GM23338 (cell line): ENCODE measurements at regions not wholly inside any gene's neighbourhood (a gene's known extent, or its start where the extent isn't known, plus 50 kb on each side); places are given as distances from the start of the nearest gene placed in this dataset.

Source experiments
- ATAC-seq: fragments of 200-7000 bp; cut with Tn5 transposase; 3 replicates; pipeline ENCODE4 v1.9.1; 2020
- DNase-seq: peaks from one replicate; pipeline ENCODE4 v3.0.0-alpha.2; 2015; ENCODE audit warnings: low spot score
- H2AFZ ChIP-seq: fragments of 200-600 bp; sonication (generic); 2 replicates; pipeline ENCODE4 v1.8.0; 2016; ENCODE audit warnings: antibody characterized with exemption, mild to moderate bottlenecking, moderate library complexity
- H3F3A ChIP-seq: fragments of 200-600 bp; sonication (generic); replicated peaks from 2 replicates; pipeline ENCODE4 v1.8.0; 2017; ENCODE audit warnings: antibody characterized with exemption, mixed run types, low read depth
- H3K27ac ChIP-seq: fragments of 200-600 bp; sonication (generic); 2 replicates; pipeline ENCODE4 v1.6.1; 2016; ENCODE audit warnings: low read depth
- H3K27me3 ChIP-seq: fragments of 200-600 bp; sonication (generic); 2 replicates; pipeline ENCODE4 v1.8.0; 2016; ENCODE audit warnings: mild to moderate bottlenecking, mixed run types, moderate library complexity; ENCODE audit not compliant: insufficient read depth
- H3K36me3 ChIP-seq: fragments of 200-600 bp; sonication (generic); 2 replicates; pipeline ENCODE4 v1.8.0; 2016; ENCODE audit warnings: mild to moderate bottlenecking; ENCODE audit not compliant: insufficient read depth
- H3K4me1 ChIP-seq: fragments of 200-600 bp; sonication (generic); 2 replicates; pipeline ENCODE4 v1.8.0; 2016; ENCODE audit warnings: mild to moderate bottlenecking, moderate library complexity; ENCODE audit not compliant: insufficient read depth
- H3K4me2 ChIP-seq: fragments of 200-600 bp; sonication (generic); 2 replicates; pipeline ENCODE4 v1.7.1; 2017; ENCODE audit warnings: mixed run types
- H3K4me3 ChIP-seq: fragments of 200-600 bp; sonication (generic); 2 replicates; pipeline ENCODE4 v1.6.1; 2016; ENCODE audit warnings: mixed run types
- H3K79me2 ChIP-seq: fragments of 200-600 bp; sonication (generic); replicated peaks from 2 replicates; pipeline ENCODE4 v1.8.0; 2017; ENCODE audit warnings: mild to moderate bottlenecking; ENCODE audit not compliant: insufficient read depth
- H3K9me2 ChIP-seq: fragments of 200-600 bp; sonication (generic); 2 replicates; pipeline ENCODE4 v1.8.0; 2017; ENCODE audit not compliant: insufficient read depth
- H4K20me1 ChIP-seq: fragments of 200-600 bp; sonication (generic); replicated peaks from 2 replicates; pipeline ENCODE4 v1.8.0; 2017; ENCODE audit warnings: mild to moderate bottlenecking; ENCODE audit not compliant: insufficient read depth
- H3K27ac Mint-ChIP-seq: 2 replicates; pipeline ENCODE4 v1.8.0; 2020; ENCODE audit warnings: inconsistent platforms, mild to moderate bottlenecking, moderate library complexity, mixed read lengths
- H3K27me3 Mint-ChIP-seq: 3 replicates; pipeline ENCODE4 v1.8.0; 2022; ENCODE audit warnings: low read depth, mild to moderate bottlenecking, moderate library complexity, mixed read lengths, inconsistent platforms; ENCODE audit not compliant: insufficient read depth, poor library complexity
- H3K36me3 Mint-ChIP-seq: 3 replicates; pipeline ENCODE4 v1.8.0; 2021; ENCODE audit warnings: low read depth, mild to moderate bottlenecking, inconsistent platforms, moderate library complexity, mixed read lengths
- H3K4me1 Mint-ChIP-seq: 3 replicates; pipeline ENCODE4 v1.8.0; 2020; ENCODE audit warnings: mild to moderate bottlenecking, inconsistent platforms, mixed read lengths
- H3K4me3 Mint-ChIP-seq: 3 replicates; pipeline ENCODE4 v1.8.0; 2021; ENCODE audit warnings: moderate library complexity, mild to moderate bottlenecking, inconsistent platforms, mixed read lengths
- H3K9me3 Mint-ChIP-seq: 3 replicates; pipeline ENCODE4 v1.8.0; 2020; ENCODE audit warnings: moderate library complexity, mild to moderate bottlenecking, inconsistent platforms, mixed read lengths
- CTCF ChIP-seq, 2 experiments: fragments of 200-600 bp in 1 of 2; sonication (generic) in 1 of 2; conservative IDR thresholded peaks; 2 replicates each; pipeline versions ENCODE4 v1.5.1 to v1.6.1; 2016 to 2017; ENCODE audit warnings: antibody characterized with exemption in 2 of 2, low read depth in 2 of 2, mild to moderate bottlenecking in 2 of 2, moderate library complexity in 1 of 2
- EZH2 ChIP-seq: fragments of 200-600 bp; sonication (generic); IDR thresholded peaks from one replicate; pipeline ENCODE4 v1.8.0; 2017; ENCODE audit warnings: antibody characterized with exemption, mild to moderate bottlenecking, low read depth; ENCODE audit not compliant: unreplicated experiment
- JUNB ChIP-seq: IDR thresholded peaks from one replicate; pipeline ENCODE4 v1.6.1; 2016; ENCODE audit warnings: antibody characterized with exemption; ENCODE audit not compliant: unreplicated experiment
- ZNF114 ChIP-seq: fragments of 250-450 bp; sonication (Bioruptor Pico); IDR thresholded peaks from 2 replicates; pipeline ENCODE4 v1.5.0; 2020; ENCODE audit warnings: mild to moderate bottlenecking, moderate library complexity
- TF ChIP-seq, protein P1 (sequence below): fragments of 250-450 bp; sonication (Bioruptor Pico); IDR thresholded peaks from 2 replicates; pipeline ENCODE4 v1.5.0; 2020; ENCODE audit warnings: mild to moderate bottlenecking, moderate library complexity

DNA sequence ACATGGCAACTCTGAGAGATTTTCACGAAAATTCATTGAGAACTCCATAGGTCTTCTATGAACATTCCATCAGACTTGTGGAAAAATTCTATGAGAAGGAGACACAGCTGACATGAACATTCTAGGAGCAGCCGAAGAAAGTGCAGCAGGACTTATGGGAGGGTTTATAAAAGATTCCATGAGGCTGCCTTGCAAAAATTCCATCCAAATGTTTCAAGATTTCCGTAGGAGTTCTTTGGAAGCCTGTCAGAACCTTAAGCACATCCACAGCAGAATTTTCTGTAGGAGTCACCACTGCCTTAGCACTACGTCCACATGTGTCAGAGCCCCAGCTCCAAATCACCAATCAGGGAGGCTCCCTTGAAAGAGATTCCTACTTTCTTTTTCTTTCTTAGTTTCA lies 67.0 kb upstream of the MSX1 start (continued):
- TF ChIP-seq, protein P1, sequence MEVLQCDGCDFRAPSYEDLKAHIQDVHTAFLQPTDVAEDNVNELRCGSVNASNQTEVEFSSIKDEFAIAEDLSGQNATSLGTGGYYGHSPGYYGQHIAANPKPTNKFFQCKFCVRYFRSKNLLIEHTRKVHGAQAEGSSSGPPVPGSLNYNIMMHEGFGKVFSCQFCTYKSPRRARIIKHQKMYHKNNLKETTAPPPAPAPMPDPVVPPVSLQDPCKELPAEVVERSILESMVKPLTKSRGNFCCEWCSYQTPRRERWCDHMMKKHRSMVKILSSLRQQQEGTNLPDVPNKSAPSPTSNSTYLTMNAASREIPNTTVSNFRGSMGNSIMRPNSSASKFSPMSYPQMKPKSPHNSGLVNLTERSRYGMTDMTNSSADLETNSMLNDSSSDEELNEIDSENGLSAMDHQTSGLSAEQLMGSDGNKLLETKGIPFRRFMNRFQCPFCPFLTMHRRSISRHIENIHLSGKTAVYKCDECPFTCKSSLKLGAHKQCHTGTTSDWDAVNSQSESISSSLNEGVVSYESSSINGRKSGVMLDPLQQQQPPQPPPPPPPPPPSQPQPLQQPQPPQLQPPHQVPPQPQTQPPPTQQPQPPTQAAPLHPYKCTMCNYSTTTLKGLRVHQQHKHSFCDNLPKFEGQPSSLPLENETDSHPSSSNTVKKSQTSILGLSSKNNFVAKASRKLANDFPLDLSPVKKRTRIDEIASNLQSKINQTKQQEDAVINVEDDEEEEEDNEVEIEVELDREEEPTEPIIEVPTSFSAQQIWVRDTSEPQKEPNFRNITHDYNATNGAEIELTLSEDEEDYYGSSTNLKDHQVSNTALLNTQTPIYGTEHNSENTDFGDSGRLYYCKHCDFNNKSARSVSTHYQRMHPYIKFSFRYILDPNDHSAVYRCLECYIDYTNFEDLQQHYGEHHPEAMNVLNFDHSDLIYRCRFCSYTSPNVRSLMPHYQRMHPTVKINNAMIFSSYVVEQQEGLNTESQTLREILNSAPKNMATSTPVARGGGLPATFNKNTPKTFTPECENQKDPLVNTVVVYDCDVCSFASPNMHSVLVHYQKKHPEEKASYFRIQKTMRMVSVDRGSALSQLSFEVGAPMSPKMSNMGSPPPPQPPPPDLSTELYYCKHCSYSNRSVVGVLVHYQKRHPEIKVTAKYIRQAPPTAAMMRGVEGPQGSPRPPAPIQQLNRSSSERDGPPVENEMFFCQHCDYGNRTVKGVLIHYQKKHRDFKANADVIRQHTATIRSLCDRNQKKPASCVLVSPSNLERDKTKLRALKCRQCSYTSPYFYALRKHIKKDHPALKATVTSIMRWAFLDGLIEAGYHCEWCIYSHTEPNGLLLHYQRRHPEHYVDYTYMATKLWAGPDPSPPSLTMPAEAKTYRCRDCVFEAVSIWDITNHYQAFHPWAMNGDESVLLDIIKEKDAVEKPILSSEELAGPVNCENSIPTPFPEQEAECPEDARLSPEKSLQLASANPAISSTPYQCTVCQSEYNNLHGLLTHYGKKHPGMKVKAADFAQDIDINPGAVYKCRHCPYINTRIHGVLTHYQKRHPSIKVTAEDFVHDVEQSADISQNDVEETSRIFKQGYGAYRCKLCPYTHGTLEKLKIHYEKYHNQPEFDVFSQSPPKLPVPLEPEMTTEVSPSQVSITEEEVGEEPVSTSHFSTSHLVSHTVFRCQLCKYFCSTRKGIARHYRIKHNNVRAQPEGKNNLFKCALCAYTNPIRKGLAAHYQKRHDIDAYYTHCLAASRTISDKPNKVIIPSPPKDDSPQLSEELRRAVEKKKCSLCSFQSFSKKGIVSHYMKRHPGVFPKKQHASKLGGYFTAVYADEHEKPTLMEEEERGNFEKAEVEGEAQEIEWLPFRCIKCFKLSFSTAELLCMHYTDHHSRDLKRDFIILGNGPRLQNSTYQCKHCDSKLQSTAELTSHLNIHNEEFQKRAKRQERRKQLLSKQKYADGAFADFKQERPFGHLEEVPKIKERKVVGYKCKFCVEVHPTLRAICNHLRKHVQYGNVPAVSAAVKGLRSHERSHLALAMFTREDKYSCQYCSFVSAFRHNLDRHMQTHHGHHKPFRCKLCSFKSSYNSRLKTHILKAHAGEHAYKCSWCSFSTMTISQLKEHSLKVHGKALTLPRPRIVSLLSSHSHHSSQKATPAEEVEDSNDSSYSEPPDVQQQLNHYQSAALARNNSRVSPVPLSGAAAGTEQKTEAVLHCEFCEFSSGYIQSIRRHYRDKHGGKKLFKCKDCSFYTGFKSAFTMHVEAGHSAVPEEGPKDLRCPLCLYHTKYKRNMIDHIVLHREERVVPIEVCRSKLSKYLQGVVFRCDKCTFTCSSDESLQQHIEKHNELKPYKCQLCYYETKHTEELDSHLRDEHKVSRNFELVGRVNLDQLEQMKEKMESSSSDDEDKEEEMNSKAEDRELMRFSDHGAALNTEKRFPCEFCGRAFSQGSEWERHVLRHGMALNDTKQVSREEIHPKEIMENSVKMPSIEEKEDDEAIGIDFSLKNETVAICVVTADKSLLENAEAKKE (CRISPR knock-in tag) = no peak
- no peak for TF ChIP-seq JUNB

GRCh38 chr4:4791299-4792111 lies 68.0 kb upstream of the MSX1 start:
- H3K9me3 Mint-ChIP-seq = peaks cover 34% of the 10 kb centered on the region
- DNase-seq (peak; percentile 19), ATAC-seq (peak; percentile 99)
- peaks cover 23% of the 10 kb centered on the region for H3K36me3 Mint-ChIP-seq
- Histone ChIP-seq H3K36me3 (no peaks in the 10 kb centered on the region), H3K27me3 (no peaks in the 10 kb centered on the region), H4K20me1 (no peaks in the 10 kb centered on the region), H3K4me2 (peak overlapping the region; percentile 31; the same call in 1 of the 2 replicates), H3K79me2 (no peaks in the 10 kb centered on the region), H2AFZ (no peak overlapping the region), H3K4me3 (no peak overlapping the region), H3K27ac (no peak overlapping the region), H3K9me2 (peaks cover 7% of the 10 kb centered on the region), H3F3A (no peaks in the 10 kb centered on the region), H3K4me1 (peaks cover 8% of the 10 kb centered on the region; the same call in 1 of the 2 replicates)
- TF ChIP-seq CTCF (conservative IDR thresholded peaks at IDR 0.05; ENCODE audit: low read depth in 2 of 2) = no peak
- no peak for TF ChIP-seq ZNF114 (CRISPR knock-in tag)
- TF ChIP-seq EZH2 = no peak
- peaks cover 6% of the 10 kb centered on the region; the same call in 2 of the 3 replicates for H3K4me1 Mint-ChIP-seq
- peaks cover 3% of the 10 kb centered on the region for H3K27me3 Mint-ChIP-seq
- H3K4me3 Mint-ChIP-seq = no peak overlapping the region
- H3K27ac Mint-ChIP-seq = no peak overlapping the region
